COLO829 (cell line): ENCODE measurements at regions not wholly inside any gene's neighbourhood (a gene's known extent, or its start where the extent isn't known, plus 50 kb on each side); places are given as distances from the start of the nearest gene placed in this dataset.
A peak's percentile ranks its signal among the peaks of the same experiment; 100 is the strongest.

Experiments
- DNase-seq: peaks from one replicate; pipeline ENCODE4 v3.0.0; 2012; ENCODE audit warnings: low spot score

DNA sequence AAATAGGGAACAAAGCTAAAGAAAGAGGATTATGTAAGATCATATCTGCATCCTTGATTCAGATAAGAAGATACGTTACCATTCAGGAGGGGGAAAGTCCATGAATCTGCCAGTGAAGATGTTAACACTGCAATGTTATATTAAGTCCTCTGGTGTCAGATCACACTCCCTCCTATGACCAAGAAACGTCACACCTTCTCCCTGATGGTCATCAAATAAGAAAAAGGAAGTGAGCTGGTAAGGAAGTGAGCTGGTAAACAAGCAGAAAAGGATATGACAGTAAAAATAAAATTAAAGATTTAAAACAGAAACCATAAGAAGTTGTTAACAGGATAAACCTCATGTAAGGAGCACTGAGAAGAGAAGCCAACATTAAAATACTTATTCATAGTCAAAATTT lies 340.2 kb downstream of the SEC23A start:
- DNase-seq = no peak

GRCh38 chr14:38762426-38762825 lies 340.6 kb downstream of the SEC23A start:
- DNase-seq = no peak

GRCh38 chr14:38761033-38761432 lies 342.0 kb downstream of the SEC23A start:
- DNase-seq = no peak

- no peak for DNase-seq
Measured at GRCh38 chr14:38758661-38759060, 344.4 kb downstream of the SEC23A start.

GRCh38 chr14:38755036-38755435 lies 348.0 kb downstream of the SEC23A start:
- no peak for DNase-seq

GRCh38 chr14:38752750-38753149 lies 350.3 kb downstream of the SEC23A start:
- DNase-seq = no peak

DNA sequence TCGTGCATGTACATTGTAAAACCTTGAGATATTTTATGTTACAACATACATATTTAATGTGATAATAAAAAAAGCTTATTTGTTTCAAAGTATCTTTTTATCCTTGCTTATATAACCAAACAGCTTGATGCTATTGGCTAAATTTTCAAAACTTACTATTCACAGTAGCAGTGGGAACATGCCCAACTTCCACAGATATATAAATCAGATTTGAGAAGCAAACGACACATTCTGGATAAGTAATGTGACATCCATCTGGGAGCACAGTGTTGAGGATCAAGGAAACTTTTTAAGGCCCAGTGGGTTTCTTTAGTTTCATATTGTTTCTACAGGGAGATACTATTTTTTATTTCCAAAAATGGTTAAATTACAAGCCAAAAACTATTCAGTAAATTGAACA lies 350.7 kb downstream of the SEC23A start:
- no peak for DNase-seq

DNA sequence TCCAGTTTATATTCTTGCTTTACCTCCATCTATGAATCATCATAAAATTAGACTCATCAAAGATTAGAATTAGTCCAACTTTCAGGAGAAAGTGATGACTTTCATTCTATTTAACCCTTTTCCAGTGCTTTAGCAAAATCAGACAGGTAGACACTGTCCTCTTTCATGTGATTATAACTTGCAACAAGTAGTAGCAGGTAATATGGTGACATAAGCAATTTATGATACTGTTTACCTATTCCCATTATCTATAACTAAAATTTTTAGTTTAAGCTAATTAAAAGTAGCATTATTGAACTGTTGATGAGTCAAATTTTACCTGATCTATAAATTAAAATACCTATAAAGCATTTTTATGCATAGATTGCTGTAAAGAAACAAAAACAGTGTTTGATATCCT lies 351.6 kb downstream of the SEC23A start:
- DNase-seq = no peak

DNA sequence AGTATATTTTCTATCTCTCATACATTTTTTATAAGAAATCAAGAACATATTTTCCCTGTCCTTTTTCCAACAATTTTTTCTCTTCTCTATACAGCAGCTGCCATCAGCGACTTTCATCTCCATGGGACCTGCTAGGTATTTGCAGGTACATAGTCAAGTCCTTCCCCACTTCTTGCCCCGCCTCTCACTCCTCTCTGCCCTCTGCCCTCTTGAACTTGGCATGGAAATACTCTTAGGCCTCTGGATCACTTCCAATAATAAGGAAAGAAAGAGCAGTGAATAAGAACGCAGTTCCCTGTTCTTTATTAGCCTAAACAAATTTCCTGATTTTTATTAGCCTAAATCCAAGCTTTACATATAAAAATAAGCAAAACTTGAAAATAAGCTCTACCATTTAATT lies 353.1 kb downstream of the SEC23A start:
- no peak for DNase-seq

- DNase-seq = no peak
Measured at GRCh38 chr14:38745861-38746260, 357.2 kb downstream of the SEC23A start.

DNA sequence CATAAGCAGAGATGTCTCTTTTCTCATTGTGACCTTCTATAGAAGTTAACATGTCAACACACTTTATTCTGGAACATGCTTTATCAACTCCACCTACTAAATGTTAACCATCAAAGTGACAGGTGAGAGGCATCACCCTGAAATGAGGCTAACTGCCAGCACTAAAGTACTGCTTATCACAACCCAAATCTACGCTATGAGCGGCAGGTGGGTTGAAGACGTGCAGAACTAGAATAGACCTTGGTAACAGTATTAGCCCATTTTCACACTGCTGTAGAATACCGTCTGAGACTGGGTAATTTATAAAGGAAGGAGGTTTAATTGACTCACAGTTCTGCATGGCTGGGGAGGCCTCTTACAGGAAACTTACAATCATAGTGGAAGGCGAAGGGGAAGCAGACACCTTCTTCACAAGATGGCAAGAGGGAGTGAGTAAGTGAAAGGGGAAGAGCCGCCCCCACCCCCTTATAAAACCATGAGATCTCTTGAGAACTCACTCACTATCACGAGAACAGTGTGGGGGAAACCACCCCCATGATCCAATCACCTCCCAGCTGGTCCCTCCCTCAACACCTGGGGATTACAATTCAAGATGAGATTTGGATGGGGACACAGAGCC lies 359.0 kb downstream of the SEC23A start:
- no peak for DNase-seq

GRCh38 chr14:38737686-38738407 lies 365.2 kb downstream of the SEC23A start:
- DNase-seq = no peak

GRCh38 chr14:38735005-38735404 lies 368.0 kb downstream of the SEC23A start:
- no peak for DNase-seq

DNA sequence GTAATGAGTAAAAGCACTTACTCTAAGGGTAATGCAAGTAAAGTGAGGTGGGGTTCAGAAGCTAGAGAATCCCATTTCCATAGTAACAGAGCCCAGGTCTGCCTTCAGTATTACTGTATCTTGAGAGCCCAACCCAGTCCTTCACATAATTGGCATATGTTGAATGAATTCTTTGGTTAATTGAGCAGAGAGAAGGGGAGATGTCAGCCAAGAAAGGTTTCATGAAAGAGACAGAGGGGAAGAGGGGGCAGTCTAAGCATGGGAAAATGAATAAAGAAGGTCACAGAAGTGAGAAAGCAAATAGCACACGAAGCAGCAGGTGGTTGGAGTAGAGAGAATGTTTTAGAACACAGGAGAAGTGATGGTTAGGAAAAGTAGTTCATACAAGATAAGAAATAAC lies 371.1 kb downstream of the SEC23A start:
- no peak for DNase-seq

DNA sequence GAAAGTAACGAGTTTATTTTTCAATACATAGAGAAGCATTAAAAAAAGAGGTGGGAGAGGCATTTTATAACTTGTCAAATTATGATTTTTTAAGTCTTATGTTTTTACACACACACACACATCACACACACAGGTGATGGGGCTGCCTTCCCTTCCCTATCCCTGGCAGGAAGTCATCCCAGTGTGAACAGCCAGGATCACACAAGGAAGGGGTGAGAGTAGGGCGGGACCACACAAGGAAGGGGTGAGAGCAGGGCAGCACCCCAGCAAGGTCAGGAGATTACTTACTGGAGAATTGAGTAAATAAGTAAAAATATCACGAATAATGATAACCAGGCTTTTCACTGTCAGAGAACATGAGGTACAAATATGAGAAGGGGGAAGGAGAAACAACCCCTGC lies 372.6 kb downstream of the SEC23A start:
- DNase-seq = no peak

DNA sequence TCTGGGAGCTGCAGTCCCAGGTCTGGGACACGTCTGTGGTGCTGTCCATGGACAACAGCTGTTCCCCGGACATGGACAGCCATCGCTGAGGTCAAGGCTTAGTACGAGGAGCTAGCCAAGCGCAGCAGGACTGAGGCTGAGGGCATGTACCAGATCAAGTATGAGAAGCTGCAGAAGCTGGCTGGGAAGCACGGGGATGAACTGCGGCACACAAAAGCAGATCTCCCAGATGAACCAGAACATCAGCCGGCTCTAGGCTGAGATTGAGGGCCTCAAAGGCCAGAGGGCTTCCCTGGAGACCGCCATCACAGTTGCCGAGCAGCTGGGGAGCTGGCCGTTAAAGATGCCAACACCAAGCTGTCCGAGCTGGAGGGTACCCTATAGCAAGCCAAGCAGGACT lies 375.3 kb downstream of the SEC23A start:
- no peak for DNase-seq

GRCh38 chr14:38724621-38725020 lies 378.4 kb downstream of the SEC23A start:
- DNase-seq = no peak

- DNase-seq = no peak
Measured at GRCh38 chr14:38723959-38724358, 379.1 kb downstream of the SEC23A start.

DNA sequence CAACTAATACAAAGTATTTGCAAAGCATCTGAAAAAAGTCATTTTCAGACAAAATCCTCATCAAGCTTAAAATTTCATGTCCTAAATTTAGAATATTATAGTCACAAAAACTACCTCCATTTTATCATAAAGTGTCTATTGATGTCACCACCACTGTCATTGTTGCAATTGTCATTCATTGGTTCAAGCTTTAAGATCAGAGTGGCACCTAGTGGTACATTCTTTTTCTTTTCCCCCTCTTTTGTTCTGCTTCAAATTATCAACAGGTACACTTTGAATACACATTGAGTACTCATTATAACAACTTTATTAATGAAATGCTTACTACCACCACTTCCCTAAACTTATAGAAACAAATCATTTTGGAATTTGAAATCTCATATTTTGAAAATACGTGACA lies 379.8 kb downstream of the SEC23A start:
- no peak for DNase-seq

DNA sequence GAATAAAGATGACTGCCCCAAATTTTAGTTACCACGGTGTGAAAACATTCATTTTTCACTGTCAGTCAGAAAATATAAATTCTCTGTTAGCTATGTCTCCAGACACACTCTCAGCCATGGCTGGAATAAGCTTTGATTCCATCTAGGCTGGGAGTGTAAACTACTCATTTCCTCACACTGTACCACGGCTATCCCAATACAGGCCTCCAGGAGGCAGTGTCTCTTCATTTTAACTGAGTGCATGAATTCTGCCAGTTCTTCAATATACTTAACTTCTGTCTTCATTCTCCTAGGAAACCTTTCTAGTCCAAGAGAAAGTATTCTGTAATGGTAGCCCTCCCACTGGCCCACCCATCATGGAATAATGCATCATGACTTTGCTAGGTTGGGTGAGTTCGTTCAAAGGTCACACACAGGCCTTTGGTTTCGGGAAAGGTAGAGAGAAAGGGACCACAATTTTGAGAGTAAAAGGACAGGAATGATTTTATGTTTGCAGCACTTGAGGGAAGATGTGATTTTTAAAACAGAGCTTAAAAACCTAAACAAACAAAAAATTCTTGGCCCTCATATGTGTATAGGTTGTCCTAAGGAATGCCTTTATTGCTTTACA lies 381.1 kb downstream of the SEC23A start:
- DNase-seq = peak; percentile 65

GRCh38 chr14:38718519-38718918 lies 384.5 kb downstream of the SEC23A start:
- DNase-seq = no peak

GRCh38 chr14:38716926-38717325 lies 386.1 kb downstream of the SEC23A start:
- DNase-seq = no peak

GRCh38 chr14:38710881-38711280 lies 392.2 kb downstream of the SEC23A start:
- DNase-seq = no peak

- no peak for DNase-seq
Measured at GRCh38 chr14:38710196-38710595, 392.8 kb downstream of the SEC23A start.
